ENCODE measurements at regions not wholly inside any gene's neighbourhood (a gene's known extent, or its start where the extent isn't known, plus 50 kb on each side); places are given as distances from the start of the nearest gene placed in this dataset.
"Not testable (repeated sequence)": the region's sequence is repeated elsewhere in the genome, so short reads cannot be mapped to it uniquely, and the experiment has no call there.

DNA sequence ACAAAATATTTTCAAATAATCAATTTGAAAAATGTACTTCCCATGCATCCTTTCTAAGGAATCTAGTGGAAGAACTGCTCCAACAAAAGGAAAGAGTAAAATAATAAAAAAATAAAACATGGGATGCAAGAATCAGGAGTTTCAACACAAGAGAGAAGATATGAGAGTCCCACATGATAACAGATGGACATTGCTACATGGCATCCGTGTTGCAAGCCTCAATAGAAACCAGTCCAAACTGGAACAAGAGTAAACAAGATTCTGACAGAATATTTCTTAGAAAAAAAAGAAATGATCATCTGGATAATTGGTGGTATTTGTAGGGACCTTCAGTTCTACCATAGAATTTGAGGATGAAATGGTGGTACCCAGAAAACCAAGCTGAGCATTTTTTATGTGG lies 186.8 kb downstream of the FRK start:
- DNase-seq (no peak), ATAC-seq (no peak)
- no peaks in the 10 kb centered on the region for H3K9me3 Mint-ChIP-seq
- H3K27me3 Mint-ChIP-seq (ENCODE audit: low read depth) = peaks cover 4% of the 10 kb centered on the region
- no peaks in the 10 kb centered on the region for H3K4me1 Mint-ChIP-seq (ENCODE audit: low read depth)
- no peak overlapping the region for H3K4me3 Mint-ChIP-seq
- no peaks in the 10 kb centered on the region for H3K36me3 Mint-ChIP-seq (ENCODE audit: insufficient read depth)

DNA sequence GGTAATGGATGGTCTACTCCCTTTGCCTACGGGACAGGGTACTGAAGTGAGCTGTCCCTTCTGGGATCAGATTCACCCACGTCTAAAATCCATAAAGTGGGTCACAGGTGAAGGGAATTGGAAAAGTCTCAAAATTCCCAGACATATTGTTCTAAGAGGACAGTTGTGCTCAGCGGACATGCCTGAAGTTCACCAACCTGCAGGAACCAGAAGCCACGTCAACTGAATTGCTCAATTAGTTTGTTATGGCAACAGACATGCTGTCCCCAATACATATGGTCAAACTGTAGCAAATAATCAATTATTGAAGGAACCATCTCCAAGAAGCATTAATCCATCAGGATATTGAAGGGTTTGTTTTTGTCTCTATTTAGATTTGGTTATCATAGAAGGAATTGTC lies 190.2 kb downstream of the FRK start:
- Mint-ChIP-seq H3K9me3 (no peaks in the 10 kb centered on the region), H3K36me3 (ENCODE audit: insufficient read depth) (no peaks in the 10 kb centered on the region)

DNA sequence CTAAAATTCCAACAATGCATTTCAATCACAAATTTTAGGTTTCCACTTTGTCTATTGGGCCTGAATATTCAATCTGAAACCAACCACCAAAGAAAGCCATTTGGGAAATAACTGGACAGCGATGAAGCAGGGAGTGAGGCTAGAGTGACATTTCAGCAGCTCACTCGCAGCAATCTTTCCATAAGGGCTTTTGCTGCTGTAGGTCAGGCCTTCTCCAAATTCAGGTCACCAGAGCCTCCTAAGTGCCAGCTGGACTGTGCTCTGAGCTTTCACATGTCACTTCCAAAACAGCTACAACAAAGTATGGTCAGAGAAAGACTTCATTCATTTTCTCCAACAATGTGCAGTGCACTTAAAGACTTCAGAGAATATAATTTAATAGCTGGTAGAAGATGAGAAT lies 194.8 kb downstream of the FRK start:
- ATAC-seq = no peak
- Mint-ChIP-seq H3K36me3 (ENCODE audit: insufficient read depth) (no peaks in the 10 kb centered on the region), H3K4me3 (no peak overlapping the region), H3K4me1 (ENCODE audit: low read depth) (no peaks in the 10 kb centered on the region), H3K9me3 (no peaks in the 10 kb centered on the region), H3K27me3 (ENCODE audit: low read depth) (no peaks in the 10 kb centered on the region)
- DNase-seq = no peak

More for the DNA sequence above, 190.2 kb downstream of the FRK start:
- Mint-ChIP-seq H3K27me3 (ENCODE audit: low read depth) (peaks cover 4% of the 10 kb centered on the region), H3K4me1 (ENCODE audit: low read depth) (no peaks in the 10 kb centered on the region), H3K4me3 (no peak overlapping the region)
- no peak for DNase-seq
- ATAC-seq = no peak

DNA sequence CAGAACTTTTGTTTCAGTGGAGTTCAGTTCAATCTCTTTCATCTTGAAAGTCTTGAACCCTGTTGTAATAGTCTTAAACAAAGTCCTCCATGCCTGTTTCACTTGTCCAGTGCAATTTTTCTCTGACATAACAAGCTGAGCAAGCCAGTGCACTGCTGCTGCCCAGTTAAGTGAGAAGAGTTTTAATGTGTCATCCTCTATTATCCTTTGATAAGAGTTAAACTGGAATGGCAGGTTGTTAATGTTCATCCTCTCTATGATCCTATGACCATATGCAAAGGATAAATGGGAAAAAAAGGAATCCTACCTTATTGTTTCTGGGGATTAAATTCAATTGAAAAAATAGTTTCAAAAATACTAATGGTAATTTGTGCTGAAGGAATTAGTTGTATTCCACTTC lies 197.5 kb downstream of the FRK start:
- ATAC-seq (no peak), DNase-seq (no peak)
- Mint-ChIP-seq H3K4me3 (no peak overlapping the region), H3K27me3 (ENCODE audit: low read depth) (no peaks in the 10 kb centered on the region), H3K36me3 (ENCODE audit: insufficient read depth) (no peaks in the 10 kb centered on the region), H3K9me3 (peaks cover 3% of the 10 kb centered on the region), H3K4me1 (ENCODE audit: low read depth) (no peaks in the 10 kb centered on the region)

DNA sequence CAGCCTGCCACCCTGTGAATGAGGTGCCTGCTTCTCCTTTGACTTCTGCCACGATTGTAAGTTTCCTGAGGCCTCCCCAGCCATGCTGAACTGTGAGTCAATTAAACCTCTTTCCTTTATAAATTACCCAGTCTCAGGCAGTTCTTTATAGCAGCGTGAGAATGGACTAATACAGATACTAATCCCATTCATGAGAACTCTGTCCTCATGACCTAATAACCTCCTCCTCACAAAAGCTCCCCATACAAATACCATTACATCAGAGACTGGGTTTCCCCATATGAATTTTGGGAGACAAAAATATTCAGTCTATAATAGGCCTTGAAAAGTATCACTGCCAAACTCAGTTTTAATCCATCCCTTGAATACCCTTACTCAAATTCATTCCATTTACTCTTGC lies 199.0 kb downstream of the FRK start:
- H3K27me3 Mint-ChIP-seq (ENCODE audit: low read depth); H3K9me3 Mint-ChIP-seq; ATAC-seq; H3K4me1 Mint-ChIP-seq (ENCODE audit: low read depth); DNase-seq; H3K4me3 Mint-ChIP-seq; H3K36me3 Mint-ChIP-seq (ENCODE audit: insufficient read depth): not testable (repeated sequence)

DNA sequence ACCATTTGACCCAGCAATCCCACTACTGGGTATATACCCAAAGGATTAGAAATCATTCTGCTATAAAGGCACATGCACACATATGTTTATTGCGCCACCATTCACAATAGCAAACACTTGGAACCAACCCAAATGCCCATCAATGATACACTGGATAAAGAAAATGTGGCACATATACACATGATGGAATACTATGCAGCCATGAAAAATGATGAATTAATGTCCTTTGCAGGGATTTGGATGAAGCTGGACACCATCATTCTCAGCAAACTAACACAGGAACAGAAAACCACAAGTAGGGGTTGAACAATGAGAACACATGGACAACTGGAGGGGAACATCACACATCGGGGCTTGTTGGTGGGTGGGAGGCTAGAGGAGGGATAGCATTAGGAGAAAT lies 201.1 kb downstream of the FRK start:
- H3K4me1 Mint-ChIP-seq (ENCODE audit: low read depth); ATAC-seq; H3K4me3 Mint-ChIP-seq; DNase-seq; H3K27me3 Mint-ChIP-seq (ENCODE audit: low read depth); H3K36me3 Mint-ChIP-seq (ENCODE audit: insufficient read depth): not testable (repeated sequence)
- H3K9me3 Mint-ChIP-seq = peaks cover 12% of the 10 kb centered on the region

DNA sequence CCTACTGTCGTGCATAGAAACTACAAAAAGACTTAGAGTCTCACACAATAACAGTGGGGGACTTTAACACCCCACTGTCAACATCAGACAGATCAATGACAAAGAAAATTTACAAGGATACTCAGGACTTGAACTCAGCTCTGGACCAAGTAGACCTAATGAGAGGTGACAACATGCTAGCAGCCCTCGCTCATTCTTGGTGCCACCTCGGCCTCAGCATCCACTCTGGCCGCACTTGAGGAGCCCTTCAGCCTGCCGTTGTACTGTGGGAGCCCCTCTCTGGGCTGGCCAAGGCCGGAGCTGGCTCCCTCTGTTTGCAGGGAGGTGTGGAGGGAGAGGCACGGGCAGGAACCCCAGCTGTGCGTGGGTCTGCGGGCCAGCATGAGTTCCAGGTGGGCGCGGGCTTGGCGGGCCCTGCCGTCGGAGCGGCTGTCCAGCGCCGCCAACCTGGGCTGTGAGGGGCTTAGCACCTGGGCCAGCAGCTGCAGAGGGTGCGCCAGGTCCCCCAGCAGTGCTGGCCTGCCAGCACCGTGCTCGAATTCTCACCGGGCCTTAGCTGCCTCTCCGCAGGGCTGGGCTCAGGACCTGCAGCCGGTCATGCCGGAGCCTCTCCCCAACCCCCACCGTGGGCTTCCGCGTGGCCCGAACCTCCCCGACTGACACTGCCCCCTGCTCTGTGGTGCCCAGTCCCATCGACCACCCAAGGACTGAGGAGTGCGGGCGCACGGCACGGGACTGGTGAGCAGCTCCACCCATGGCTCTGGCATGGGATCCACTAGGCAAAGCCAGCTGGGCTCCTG lies 205.6 kb downstream of the FRK start:
- no peaks in the 10 kb centered on the region for H3K27me3 Mint-ChIP-seq (ENCODE audit: low read depth)
- no peaks in the 10 kb centered on the region for H3K4me1 Mint-ChIP-seq (ENCODE audit: low read depth)
- ATAC-seq (no peak), DNase-seq (no peak)
- H3K4me3 Mint-ChIP-seq = no peak overlapping the region
- H3K9me3 Mint-ChIP-seq = peaks cover 15% of the 10 kb centered on the region
- no peaks in the 10 kb centered on the region for H3K36me3 Mint-ChIP-seq (ENCODE audit: insufficient read depth)

DNA sequence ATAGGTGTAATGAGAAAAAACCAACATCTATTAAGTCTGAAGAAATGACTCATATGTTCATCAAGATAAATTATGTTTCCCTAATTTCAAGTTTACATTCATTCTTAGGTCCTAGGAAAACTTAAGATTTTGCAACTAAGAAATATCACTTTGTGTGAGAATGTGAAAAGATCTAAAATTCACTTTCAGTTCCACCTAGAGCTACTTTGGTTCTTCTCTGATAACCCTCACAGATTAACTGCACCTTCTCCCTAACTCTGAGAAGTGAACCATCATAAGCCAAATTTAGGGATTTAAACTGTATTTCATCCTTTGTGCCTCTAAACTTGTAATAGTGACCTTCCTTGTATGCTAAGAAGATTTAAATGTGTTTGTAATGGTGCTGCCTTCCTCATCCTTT lies 213.0 kb downstream of the FRK start:
- no peak for ATAC-seq
- H3K4me1 Mint-ChIP-seq (ENCODE audit: low read depth) = no peaks in the 10 kb centered on the region
- no peak overlapping the region for H3K4me3 Mint-ChIP-seq
- H3K36me3 Mint-ChIP-seq (ENCODE audit: insufficient read depth) = no peaks in the 10 kb centered on the region
- H3K9me3 Mint-ChIP-seq = no peaks in the 10 kb centered on the region
- no peaks in the 10 kb centered on the region for H3K27me3 Mint-ChIP-seq (ENCODE audit: low read depth)
- DNase-seq = no peak

DNA sequence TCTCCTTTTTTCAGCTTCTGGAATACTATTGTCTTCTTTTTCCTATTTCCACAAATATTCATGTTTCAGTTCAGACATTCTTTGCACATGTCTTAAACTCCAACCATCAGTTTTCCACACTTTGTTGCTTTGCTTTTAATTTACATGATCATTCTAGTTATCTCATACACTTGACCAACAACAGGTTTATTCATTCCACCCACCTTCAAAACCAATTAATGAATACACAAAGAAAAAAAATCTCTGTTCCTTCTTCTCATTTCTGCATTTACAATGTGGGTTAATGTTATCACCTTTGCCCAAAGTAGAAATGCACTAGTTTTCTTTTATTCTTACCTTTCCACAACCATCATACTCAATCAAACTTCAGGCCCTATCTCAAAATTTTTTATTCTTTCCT lies 216.7 kb downstream of the FRK start:
- Mint-ChIP-seq H3K4me3 (no peak overlapping the region), H3K9me3 (no peaks in the 10 kb centered on the region), H3K4me1 (ENCODE audit: low read depth) (no peaks in the 10 kb centered on the region), H3K36me3 (ENCODE audit: insufficient read depth) (no peaks in the 10 kb centered on the region), H3K27me3 (ENCODE audit: low read depth) (no peaks in the 10 kb centered on the region)
- DNase-seq = no peak
- ATAC-seq = no peak

DNA sequence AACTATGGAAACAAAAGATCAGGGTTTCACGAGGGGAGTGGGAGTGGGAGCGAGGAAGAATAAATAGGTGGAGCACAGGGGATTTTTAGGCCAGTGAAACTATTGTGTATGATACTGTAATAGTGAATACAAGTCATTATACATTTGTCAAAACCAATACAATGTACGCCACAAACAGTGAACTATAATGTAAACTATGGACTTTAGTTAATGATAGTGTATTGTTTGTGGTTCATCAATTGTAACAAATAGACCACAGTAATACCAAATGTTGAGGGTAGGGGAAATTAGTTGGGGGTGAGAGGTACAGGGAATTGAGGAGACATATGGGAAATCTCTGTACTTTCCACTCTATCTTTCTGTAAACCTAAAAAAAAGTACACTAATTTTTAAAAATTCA lies 218.4 kb downstream of the FRK start:
- ATAC-seq (no peak), DNase-seq (no peak)
- Mint-ChIP-seq H3K36me3 (ENCODE audit: insufficient read depth) (no peaks in the 10 kb centered on the region), H3K27me3 (ENCODE audit: low read depth) (no peaks in the 10 kb centered on the region), H3K9me3 (no peaks in the 10 kb centered on the region), H3K4me1 (ENCODE audit: low read depth) (no peaks in the 10 kb centered on the region), H3K4me3 (no peak overlapping the region)

DNA sequence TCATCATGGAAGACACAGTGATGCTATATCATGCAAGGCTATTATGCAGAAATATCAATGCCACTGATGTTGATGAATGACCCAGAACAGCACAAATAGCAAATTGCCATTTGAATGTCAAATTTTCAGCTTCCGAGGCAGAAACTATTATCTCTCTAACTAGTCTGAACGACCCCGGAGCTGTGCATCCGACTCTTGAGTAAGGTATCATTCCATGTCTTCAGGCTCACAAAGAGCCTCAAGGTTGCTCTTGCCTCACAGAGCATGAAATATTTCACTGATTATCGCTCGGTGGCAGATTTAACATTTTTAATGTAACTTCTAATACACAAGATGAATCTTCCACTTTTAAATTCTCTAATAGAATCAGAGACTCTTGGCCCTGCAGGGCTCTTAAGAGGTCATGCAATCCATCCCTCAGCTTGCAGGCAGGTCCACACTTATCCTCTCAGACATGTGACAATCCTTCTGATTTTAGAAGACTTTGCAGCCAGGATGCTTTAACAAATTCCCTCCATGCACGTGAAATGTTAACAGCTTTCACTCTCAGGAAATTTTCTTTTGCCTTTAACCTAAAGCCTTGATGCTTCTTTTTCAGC lies 221.0 kb downstream of the FRK start:
- H3K9me3 Mint-ChIP-seq = peaks cover 4% of the 10 kb centered on the region
- DNase-seq (no peak), ATAC-seq (no peak)
- H3K36me3 Mint-ChIP-seq (ENCODE audit: insufficient read depth) = no peaks in the 10 kb centered on the region
- no peaks in the 10 kb centered on the region for H3K4me1 Mint-ChIP-seq (ENCODE audit: low read depth)
- no peaks in the 10 kb centered on the region for H3K27me3 Mint-ChIP-seq (ENCODE audit: low read depth)
- H3K4me3 Mint-ChIP-seq = no peak overlapping the region

DNA sequence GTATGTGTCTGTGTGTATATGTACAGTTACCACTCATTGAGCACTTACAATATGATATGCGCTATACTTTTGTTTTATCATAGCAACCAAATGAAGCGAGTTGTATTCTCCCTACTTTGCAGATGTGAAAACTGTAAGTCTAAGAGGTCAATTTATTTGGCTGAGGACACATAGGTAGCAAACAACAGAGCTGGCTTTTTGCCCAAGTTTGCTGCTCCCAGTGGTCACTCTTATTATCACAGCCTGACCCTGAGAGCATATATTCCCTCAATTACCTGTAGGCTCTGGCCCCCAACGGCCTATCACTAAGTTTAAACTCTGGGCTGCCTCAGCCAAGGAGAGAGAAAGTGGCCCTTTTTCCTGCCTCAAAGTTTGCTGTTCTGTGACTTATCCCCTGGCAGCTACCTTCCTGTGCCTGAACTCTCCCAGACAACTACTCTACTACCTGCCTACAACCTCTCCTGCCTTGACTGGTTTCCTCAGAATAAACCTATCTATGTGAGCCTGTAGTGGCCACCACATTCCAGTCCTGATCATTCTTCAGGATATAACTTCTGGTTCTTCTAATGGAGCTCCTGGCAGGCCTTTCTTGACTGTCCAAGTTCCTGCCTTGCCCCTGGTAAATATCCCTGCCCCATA lies 221.8 kb downstream of the FRK start:
- H3K9me3 Mint-ChIP-seq = peaks cover 4% of the 10 kb centered on the region
- H3K4me3 Mint-ChIP-seq = no peak overlapping the region
- DNase-seq (no peak), ATAC-seq (no peak)
- H3K36me3 Mint-ChIP-seq (ENCODE audit: insufficient read depth) = no peaks in the 10 kb centered on the region
- no peaks in the 10 kb centered on the region for H3K27me3 Mint-ChIP-seq (ENCODE audit: low read depth)
- H3K4me1 Mint-ChIP-seq (ENCODE audit: low read depth) = no peaks in the 10 kb centered on the region

DNA sequence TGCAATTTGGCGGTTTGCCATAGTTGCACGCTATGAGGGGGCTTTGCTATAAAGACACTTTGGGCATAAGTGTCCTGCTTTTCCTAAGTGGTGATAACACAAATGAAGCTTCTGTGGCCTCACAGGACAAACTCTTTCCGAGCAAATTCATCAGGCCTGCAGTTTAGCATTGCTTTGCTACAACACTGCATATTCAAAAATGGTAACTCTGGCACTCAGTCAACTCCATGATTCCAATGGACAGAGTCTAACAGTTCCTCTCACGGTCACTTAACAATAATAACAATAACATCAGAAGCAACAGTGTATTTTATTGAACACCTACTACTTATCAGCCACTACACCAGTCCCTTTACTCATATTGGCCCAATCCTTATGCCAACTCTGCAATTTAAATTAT lies 222.5 kb downstream of the FRK start:
- H3K4me1 Mint-ChIP-seq (ENCODE audit: low read depth) = no peaks in the 10 kb centered on the region
- no peaks in the 10 kb centered on the region for H3K27me3 Mint-ChIP-seq (ENCODE audit: low read depth)
- no peak for ATAC-seq
- H3K36me3 Mint-ChIP-seq (ENCODE audit: insufficient read depth) = no peaks in the 10 kb centered on the region
- no peak overlapping the region for H3K4me3 Mint-ChIP-seq
- peaks cover 4% of the 10 kb centered on the region for H3K9me3 Mint-ChIP-seq
- DNase-seq = no peak

DNA sequence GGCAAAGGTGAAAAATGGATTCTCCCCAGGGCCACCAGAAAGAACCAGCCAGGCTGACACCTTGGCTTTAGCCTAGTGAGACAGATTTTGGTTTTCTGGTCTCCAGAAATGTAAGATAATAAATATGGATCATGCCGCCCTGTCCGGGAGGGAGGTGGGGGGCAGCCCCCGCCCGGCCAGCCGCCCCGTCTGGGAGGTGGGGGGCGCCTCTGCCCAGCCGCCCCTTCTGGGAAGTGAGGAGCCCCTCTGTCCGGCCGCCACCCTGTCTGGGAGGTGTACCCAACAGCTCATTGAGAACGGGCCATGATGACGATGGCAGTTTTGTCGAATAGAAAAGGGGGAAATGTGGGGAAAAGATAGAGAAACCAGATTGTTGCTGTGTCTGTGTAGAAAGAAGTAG lies 224.3 kb downstream of the FRK start:
- not testable (repeated sequence) for DNase-seq; H3K27me3 Mint-ChIP-seq (ENCODE audit: low read depth); H3K36me3 Mint-ChIP-seq (ENCODE audit: insufficient read depth); H3K4me1 Mint-ChIP-seq (ENCODE audit: low read depth); H3K9me3 Mint-ChIP-seq; ATAC-seq; H3K4me3 Mint-ChIP-seq

DNA sequence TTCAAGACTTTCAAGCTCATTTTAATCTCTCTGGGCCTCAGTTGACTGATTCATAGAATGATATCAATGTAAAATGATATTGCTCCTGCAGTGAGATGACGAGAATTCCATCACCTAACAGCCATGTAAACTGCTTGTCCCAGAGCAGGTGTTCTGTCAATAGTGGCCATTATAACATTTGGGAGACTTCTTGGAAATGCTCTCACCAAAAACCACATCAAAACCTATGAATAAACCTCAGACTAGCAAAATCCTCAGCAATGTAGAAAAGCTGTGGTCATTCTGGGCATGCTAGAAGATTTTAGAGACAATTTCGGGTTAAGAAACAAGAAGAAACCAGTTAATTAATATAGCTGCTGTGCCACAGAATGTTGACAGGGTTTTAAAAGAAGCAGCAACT lies 225.4 kb downstream of the FRK start:
- H3K4me1 Mint-ChIP-seq (ENCODE audit: low read depth) = no peaks in the 10 kb centered on the region

More for the DNA sequence above, 225.4 kb downstream of the FRK start:
- H3K4me3 Mint-ChIP-seq = no peak overlapping the region
- DNase-seq = no peak
- no peaks in the 10 kb centered on the region for H3K36me3 Mint-ChIP-seq (ENCODE audit: insufficient read depth)
- H3K27me3 Mint-ChIP-seq (ENCODE audit: low read depth) = no peaks in the 10 kb centered on the region
- ATAC-seq = no peak
- H3K9me3 Mint-ChIP-seq = peaks cover 4% of the 10 kb centered on the region
